ENCODE measurements at regions not wholly inside any gene's neighbourhood (a gene's known extent, or its start where the extent isn't known, plus 50 kb on each side); places are given as distances from the start of the nearest gene placed in this dataset.

DNA sequence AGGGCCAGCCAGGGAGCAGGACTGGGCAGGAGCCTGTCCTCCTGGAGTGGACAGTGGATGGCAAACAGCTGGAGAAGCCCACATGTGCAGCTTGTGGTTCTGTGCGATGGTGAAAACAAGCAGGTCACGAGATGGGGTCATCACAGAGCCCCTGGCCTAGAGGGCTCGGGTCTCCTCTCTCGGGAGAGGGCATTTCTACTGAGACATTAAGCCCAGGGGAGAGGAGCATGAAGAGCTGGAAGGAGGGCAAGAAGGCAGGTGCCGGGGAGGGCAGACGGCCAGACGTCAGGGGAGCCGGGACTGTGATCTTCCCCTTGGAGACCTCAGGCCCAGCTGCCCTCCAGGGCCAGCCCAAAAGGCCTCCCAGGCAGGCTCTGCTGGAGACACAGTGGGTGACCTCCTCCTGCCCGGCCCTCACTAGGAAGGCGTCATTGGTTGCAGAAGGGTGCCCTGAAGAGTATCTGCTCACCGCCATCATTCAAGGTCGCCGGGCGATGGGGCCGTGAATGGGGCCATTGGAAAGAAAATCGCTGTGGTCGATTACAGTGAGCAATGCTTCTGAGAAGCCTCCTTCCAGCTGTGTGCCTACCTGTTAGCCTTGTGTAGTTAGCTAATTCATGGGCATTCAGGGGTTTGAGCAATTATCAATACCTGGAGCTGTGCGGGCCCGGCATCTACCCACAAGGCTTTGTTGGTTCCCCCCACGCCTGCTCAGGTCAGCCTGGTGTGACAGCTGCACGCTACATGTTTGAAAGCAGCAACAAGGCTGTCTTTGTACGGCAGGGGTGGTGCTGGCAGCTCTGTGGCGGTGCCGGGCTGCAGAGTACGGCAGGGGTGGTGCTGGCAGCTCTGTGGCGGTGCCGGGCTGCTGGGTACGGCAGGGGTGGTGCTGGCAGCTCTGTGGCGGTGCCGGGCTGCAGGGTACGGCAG lies 72.3 kb upstream of the ACTRT2 start:
- 83 to 84% methylated on average over 19 to 21 of the region's 31 CpGs for WGBS, 2 donors
- no peaks in the 10 kb centered on the region for H3K27me3 ChIP-seq
- no peaks in the 10 kb centered on the region for H3K4me1 ChIP-seq

DNA sequence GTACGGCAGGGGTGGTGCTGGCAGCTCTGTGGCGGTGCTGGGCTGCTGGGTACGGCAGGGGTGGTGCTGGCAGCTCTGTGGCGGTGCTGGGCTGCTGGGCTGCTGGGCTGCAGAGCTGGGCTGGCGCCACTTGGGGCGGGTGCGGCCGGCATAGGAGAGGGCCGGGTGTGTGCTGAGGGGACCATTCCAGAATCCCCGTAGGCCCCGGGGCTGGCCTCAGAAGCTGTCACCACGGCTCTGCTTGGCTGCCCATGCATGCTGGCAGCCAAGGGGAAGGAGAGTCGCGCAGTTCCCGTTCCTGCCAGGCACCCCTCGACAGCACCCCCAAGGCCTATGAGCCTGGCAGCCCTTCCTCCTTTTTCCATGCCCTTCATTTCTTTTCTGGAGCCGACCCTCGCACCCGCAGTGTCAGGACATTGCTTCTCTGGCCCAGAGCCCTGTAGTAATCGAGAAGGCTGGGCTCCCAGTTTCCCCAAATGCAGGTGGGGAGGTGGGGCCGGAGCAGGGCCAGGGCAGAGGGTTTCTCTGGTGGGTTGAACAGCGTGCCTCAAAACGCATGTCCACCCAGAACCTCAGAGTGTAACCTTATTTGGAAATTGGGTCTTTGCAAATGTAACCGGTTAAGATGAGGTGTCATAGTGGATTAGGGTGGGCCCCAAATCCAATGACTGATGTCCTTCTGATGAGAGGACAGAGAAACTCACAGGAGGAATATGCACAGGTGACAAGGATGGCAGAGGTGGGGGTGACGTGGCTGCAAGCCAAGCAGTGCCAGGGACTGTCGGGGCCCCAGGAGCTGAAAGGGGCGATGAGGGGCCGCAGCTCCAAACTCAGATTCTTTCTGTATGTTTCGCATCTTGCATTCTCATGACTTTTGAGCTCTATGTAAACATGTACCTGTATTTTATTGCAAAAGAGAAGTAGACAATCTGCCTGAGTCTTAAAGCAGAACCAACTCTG lies 71.0 kb upstream of the ACTRT2 start:
- H3K4me3 ChIP-seq (replicated peaks in 1 of 3): no peak overlapping the region
- intact Hi-C loops (cut with DNase I): no loop called here
- no peaks in the 10 kb centered on the region for H3K4me1 ChIP-seq
- WGBS, 2 donors: 66 to 74% methylated on average over 16 to 26 of the region's 29 CpGs
- no peak overlapping the region for H3K27ac ChIP-seq
- peak; percentile 59 for DNase-seq
- H3K9me3 ChIP-seq: no peaks in the 10 kb centered on the region
- no peaks in the 10 kb centered on the region for H3K36me3 ChIP-seq
- no peaks in the 10 kb centered on the region for H3K27me3 ChIP-seq
- TF ChIP-seq, protein P1, sequence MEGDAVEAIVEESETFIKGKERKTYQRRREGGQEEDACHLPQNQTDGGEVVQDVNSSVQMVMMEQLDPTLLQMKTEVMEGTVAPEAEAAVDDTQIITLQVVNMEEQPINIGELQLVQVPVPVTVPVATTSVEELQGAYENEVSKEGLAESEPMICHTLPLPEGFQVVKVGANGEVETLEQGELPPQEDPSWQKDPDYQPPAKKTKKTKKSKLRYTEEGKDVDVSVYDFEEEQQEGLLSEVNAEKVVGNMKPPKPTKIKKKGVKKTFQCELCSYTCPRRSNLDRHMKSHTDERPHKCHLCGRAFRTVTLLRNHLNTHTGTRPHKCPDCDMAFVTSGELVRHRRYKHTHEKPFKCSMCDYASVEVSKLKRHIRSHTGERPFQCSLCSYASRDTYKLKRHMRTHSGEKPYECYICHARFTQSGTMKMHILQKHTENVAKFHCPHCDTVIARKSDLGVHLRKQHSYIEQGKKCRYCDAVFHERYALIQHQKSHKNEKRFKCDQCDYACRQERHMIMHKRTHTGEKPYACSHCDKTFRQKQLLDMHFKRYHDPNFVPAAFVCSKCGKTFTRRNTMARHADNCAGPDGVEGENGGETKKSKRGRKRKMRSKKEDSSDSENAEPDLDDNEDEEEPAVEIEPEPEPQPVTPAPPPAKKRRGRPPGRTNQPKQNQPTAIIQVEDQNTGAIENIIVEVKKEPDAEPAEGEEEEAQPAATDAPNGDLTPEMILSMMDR (IDR thresholded peaks at IDR 0.05): peak in 1 of 6 experiments; percentile 7
- no peak for TF ChIP-seq POLR2A (IDR thresholded peaks at IDR 0.05)

More for the DNA sequence above, 72.3 kb upstream of the ACTRT2 start:
- TF ChIP-seq POLR2A (IDR thresholded peaks at IDR 0.05): no peak
- TF ChIP-seq, protein P1 (IDR thresholded peaks at IDR 0.05): no peak
- intact Hi-C loops (cut with DNase I): no loop called here
- Histone ChIP-seq H3K4me3 (replicated peaks in 1 of 3) (no peak overlapping the region), H3K9me3 (no peaks in the 10 kb centered on the region), H3K27ac (no peak overlapping the region), H3K36me3 (no peaks in the 10 kb centered on the region)
- DNase-seq: no peak

DNA sequence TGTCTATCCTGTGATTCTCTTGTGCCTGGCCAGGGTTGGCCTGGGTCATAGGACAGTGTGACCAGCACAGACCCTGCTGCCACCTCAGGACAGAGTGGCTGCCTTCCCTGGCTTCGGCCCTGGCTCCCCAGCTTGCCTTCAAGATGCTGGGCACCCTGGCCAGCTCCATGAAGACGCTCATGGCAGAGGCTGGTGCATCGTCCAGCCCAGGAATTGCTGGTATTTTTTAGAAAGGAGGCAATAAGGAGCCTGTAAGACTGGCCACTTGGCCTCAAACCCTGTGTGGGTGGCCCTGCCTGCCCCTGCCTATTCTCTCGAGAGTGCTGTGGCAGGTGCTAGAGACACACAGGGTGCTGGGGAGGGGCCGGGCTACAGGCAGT lies 70.4 kb upstream of the ACTRT2 start:
- Histone ChIP-seq H3K27me3 (no peaks in the 10 kb centered on the region), H3K27ac (no peak overlapping the region), H3K36me3 (no peaks in the 10 kb centered on the region), H3K4me1 (no peaks in the 10 kb centered on the region), H3K4me3 (replicated peaks in 1 of 3) (no peak overlapping the region), H3K9me3 (no peaks in the 10 kb centered on the region)
- no peak for TF ChIP-seq POLR2A (IDR thresholded peaks at IDR 0.05)
- TF ChIP-seq, protein P1 (IDR thresholded peaks at IDR 0.05): no peak
- DNase-seq: peak in 1 of 2 donors; percentile 11
- intact Hi-C loops (cut with DNase I): no loop called here
- 73 to 78% methylated on average over 5 of the region's 5 CpGs for WGBS, 2 donors

DNA sequence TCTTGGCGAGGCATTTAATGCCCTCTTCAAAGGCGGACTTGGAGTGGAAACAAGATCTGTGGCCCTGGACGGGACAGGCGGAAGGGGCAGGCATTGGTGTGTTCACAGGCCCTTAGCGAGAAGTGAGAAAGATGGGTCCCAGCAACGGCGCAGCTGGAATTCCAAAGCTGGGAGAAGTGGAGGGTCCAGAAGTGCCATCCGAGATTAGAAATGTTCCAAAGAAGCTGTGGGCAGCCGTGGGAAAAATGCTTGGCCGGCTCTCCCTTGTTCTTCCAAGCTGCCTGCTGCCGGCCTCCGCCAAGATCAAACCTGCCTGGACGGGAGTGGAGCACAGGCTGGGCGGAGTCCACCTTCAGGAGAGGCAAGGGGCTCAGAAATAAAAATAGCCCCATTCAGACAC lies 69.4 kb upstream of the ACTRT2 start:
- WGBS, 2 donors: 54 to 65% methylated on average over 14 of the region's 14 CpGs
- Histone ChIP-seq H3K27ac (no peak overlapping the region), H3K4me3 (replicated peaks in 1 of 3) (no peak overlapping the region), H3K36me3 (no peaks in the 10 kb centered on the region), H3K4me1 (no peaks in the 10 kb centered on the region), H3K9me3 (no peaks in the 10 kb centered on the region), H3K27me3 (no peaks in the 10 kb centered on the region)
- TF ChIP-seq, protein P1 (IDR thresholded peaks at IDR 0.05): no peak
- no peak for TF ChIP-seq POLR2A (IDR thresholded peaks at IDR 0.05)
- DNase-seq: no peak
- intact Hi-C loops (cut with DNase I): no loop called here
